Epithelial cell of esophagus (primary cell): ENCODE measurements at regions not wholly inside any gene's neighbourhood (a gene's known extent, or its start where the extent isn't known, plus 50 kb on each side); places are given as distances from the start of the nearest gene placed in this dataset.
A peak's percentile ranks its signal among the peaks of the same experiment; 100 is the strongest.
"Not testable (repeated sequence)": the region's sequence is repeated elsewhere in the genome, so short reads cannot be mapped to it uniquely, and the experiment has no call there.

Source experiments
- DNase-seq: peaks from one replicate; pipeline ENCODE4 v3.0.0; 2010; ENCODE audit warnings: low read depth
- H3K4me3 ChIP-seq: 2 replicates; pipeline ENCODE4 v1.5.1; 2011; ENCODE audit warnings: mild to moderate bottlenecking, low read length, control low read depth
- TF ChIP-seq, protein P1 (sequence below): IDR thresholded peaks from 2 replicates; pipeline ENCODE4 v1.5.1; 2011; ENCODE audit warnings: low read depth, mild to moderate bottlenecking, low read length, control low read depth, inconsistent platforms; ENCODE audit not compliant: insufficient read depth; ENCODE audit errors: missing control alignments

DNA sequence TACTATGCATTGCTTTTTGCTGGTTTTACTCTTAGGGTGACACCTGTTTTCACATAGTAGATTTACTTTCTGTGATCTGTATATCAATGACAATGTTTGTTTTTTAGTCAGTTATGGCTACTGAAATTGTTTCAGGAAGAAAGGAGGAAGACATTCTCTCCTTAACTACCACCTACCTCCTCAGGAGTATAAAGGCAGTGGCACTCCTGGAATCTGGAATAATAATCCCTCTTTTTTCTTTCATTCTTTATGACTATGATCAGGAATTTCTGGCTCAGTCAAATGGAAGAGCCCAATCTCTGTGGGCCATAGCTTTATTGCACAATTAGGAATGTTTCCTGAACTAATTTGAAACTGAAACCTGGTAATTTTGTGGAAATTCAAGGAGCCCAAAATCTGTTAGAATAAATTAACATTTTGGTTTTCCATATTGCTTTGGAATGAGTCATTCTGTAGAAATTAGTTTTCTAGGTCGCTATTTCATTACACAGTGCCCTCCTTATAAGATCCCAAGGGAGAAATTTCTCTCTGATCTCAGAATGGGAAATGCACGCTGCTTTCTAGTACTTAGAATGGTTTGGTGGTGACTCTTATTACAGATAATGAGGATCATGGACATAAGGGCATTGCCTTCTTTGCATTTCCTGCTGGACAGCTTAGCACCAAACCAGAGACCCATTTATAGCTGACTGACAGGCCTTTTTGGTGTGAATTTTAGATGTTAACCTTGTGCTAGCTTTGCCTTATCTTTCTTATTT lies 95.3 kb upstream of the VLDLR start:
- H3K4me3 ChIP-seq: no peak overlapping the region
- no peak for DNase-seq
- TF ChIP-seq, protein P1, sequence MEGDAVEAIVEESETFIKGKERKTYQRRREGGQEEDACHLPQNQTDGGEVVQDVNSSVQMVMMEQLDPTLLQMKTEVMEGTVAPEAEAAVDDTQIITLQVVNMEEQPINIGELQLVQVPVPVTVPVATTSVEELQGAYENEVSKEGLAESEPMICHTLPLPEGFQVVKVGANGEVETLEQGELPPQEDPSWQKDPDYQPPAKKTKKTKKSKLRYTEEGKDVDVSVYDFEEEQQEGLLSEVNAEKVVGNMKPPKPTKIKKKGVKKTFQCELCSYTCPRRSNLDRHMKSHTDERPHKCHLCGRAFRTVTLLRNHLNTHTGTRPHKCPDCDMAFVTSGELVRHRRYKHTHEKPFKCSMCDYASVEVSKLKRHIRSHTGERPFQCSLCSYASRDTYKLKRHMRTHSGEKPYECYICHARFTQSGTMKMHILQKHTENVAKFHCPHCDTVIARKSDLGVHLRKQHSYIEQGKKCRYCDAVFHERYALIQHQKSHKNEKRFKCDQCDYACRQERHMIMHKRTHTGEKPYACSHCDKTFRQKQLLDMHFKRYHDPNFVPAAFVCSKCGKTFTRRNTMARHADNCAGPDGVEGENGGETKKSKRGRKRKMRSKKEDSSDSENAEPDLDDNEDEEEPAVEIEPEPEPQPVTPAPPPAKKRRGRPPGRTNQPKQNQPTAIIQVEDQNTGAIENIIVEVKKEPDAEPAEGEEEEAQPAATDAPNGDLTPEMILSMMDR: no peak

DNA sequence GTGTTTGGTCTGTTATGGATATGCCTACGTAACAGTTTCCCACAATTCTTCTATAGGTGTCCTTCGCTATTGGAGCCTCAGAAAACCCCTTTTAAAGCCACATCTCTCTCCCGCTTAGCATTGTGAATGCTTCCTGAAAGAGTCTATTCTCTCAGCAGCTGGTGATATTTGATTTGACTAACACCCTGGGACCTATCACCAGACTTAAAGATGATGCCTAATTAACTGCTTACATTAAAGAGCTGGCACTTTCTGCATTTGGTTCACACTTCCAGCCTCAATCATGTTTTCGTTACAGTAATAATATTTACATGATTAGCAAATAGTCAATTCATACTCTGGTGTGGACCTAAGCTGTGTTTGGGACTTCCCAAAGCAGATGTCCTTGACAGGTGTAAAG lies 90.1 kb upstream of the VLDLR start:
- no peak for DNase-seq
- no peak overlapping the region for H3K4me3 ChIP-seq
- TF ChIP-seq, protein P1: no peak

DNA sequence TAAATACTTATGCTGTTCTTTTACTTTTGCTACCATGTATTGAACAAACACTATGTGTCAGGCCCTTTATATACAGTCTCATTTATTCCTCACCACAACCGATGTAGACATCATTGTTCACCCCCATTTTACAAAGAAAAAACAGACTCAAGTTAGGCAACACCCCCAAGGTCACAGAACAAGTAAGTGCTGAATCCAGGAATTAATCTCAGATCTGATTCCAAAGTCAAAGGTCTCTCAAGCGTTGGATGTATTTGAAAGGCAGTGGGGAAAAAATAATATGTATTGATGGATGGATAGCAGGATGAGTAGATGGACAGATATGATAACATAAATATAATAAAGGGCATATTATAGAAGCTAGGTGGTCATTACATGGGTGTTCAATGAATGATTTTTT lies 85.1 kb upstream of the VLDLR start:
- no peak for DNase-seq
- no peak overlapping the region for H3K4me3 ChIP-seq
- TF ChIP-seq, protein P1: no peak

GRCh38 chr9:2545881-2546490 lies 75.6 kb upstream of the VLDLR start:
- no peak overlapping the region for H3K4me3 ChIP-seq
- TF ChIP-seq, protein P1: no peak
- DNase-seq: no peak

DNA sequence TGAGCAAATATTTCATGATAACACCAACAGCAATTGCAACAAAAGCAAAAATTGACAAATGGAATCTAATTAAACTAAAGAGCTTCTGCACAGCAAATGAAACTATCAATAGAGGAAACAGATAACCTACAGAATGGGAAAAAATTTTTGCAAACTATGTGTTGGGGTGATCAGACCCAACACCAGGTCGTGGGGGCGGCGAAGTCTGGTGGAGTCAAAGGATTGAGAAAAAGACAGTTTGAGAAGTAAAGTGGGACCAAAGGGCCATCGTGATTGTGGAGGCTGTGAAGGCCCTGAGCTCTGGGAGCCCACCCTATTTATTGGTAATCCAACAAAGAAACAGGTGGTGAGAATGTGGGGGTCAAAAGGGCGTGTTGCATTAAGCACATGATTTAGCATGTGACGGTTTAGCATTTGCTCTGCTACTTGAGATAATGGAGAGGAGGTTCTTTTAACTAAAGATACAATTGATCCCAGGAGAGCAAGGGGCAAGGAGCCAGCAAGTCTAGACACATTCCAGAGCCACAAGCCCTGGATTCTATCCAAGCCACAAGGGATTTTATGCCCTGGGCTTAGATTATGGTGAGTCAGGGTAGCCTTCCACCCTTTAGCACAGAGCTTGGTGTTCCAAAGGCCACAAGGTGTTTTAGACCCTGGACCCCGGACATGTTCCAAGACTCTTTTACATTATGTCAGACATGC lies 65.5 kb upstream of the VLDLR start:
- H3K4me3 ChIP-seq: not testable (repeated sequence)
- peak; percentile 14 for DNase-seq

- H3K4me3 ChIP-seq: no peak overlapping the region
- no peak for DNase-seq
- TF ChIP-seq, protein P1: no peak
Observed at GRCh38 chr9:2557693-2558092, 63.9 kb upstream of the VLDLR start.

DNA sequence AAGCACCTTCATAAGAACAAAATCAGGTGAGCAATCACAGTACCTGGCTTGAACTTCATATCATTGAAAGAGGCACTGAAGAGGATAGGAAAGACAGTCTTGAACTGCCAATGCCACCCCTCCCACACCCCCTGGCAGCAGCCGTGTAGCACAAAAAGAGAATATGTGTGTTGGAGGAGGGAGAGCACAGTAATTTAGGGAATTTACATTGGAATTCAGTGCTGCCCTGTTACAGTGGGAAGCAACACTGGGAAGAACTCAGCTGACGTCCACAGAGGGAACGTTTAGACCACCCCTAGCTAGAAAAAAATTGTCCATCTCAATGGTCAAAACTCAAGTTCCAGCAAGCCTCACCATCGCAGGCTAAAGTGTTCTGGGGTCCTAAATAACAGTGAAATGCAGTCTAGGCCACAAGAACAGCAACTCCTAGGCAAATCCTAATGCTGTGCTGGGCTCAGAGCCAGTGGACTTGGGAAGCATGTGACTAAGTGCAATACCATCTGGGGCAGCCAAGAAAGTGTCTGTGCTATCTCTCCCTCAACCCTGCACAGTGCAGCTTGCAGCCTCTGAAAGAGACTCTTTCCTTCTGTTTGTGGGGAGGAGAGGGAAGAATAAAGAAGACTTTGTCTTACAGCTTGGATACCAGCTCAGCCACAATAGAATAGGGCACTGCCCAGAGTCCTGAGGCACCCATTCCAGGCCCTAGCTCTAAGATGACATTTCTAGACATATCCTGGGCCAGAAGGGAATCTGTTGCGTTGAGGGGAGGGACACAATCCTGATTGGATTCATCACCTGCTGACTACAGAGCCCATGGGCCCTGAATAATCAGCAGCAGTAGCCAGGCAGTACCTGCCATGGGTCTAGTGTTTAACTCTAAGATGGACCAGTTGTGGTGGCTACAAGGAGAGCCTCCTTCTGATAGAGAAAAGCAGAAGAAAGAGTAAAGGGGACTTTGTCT lies 62.1 kb upstream of the VLDLR start:
- no peak overlapping the region for H3K4me3 ChIP-seq
- peak; percentile 76 for DNase-seq
- TF ChIP-seq, protein P1: no peak
